BLaER1 (cell line): ENCODE measurements at regions not wholly inside any gene's neighbourhood (a gene's known extent, or its start where the extent isn't known, plus 50 kb on each side); places are given as distances from the start of the nearest gene placed in this dataset.
"Not testable (repeated sequence)": the region's sequence is repeated elsewhere in the genome, so short reads cannot be mapped to it uniquely, and the experiment has no call there.

ENCODE experiments used
- H3K27ac ChIP-seq: shearing (Covaris generic); formaldehyde crosslinking; 2 replicates; pipeline ENCODE4 v1.8.1; 2022
- H3K27me3 ChIP-seq: shearing (Covaris generic); formaldehyde crosslinking; 2 replicates; pipeline ENCODE4 v1.8.1; 2022
- H3K36me3 ChIP-seq: shearing (Covaris generic); formaldehyde crosslinking; 2 replicates; pipeline ENCODE4 v1.8.1; 2022
- H3K4me1 ChIP-seq: shearing (Covaris generic); formaldehyde crosslinking; 2 replicates; pipeline ENCODE4 v1.8.1; 2022
- H3K4me2 ChIP-seq: shearing (Covaris generic); formaldehyde crosslinking; 2 replicates; pipeline ENCODE4 v1.8.1; 2022
- H3K4me3 ChIP-seq: shearing (Covaris generic); formaldehyde crosslinking; 2 replicates; pipeline ENCODE4 v1.8.1; 2022
- H3K9ac ChIP-seq: shearing (Covaris generic); formaldehyde crosslinking; 2 replicates; pipeline ENCODE4 v1.8.1; 2022
- H3K9me3 ChIP-seq: shearing (Covaris generic); formaldehyde crosslinking; 2 replicates; pipeline ENCODE4 v1.8.1; 2022
- H4K20me1 ChIP-seq: shearing (Covaris generic); formaldehyde crosslinking; 2 replicates; pipeline ENCODE4 v1.8.1; 2022
- Cebpa-rat ChIP-seq: shearing (Covaris generic); IDR thresholded peaks from 2 replicates; pipeline ENCODE4 v1.8.1; 2022

- H3K4me2 ChIP-seq: no peak overlapping the region
- H3K27me3 ChIP-seq: no peaks in the 10 kb centered on the region
- no peak overlapping the region for H3K9ac ChIP-seq
- H3K36me3 ChIP-seq: no peaks in the 10 kb centered on the region
- no peak overlapping the region for H3K4me3 ChIP-seq
- no peaks in the 10 kb centered on the region for H4K20me1 ChIP-seq
- no peaks in the 10 kb centered on the region for H3K4me1 ChIP-seq
- no peak for TF ChIP-seq Cebpa-rat
- H3K27ac ChIP-seq: no peak overlapping the region
- no peaks in the 10 kb centered on the region for H3K9me3 ChIP-seq
Observed at GRCh38 chr4:144409525-144409924, 236.4 kb upstream of the HHIP start.

- Histone ChIP-seq H4K20me1 (no peaks in the 10 kb centered on the region), H3K4me3 (no peak overlapping the region), H3K27ac (no peak overlapping the region), H3K36me3 (no peaks in the 10 kb centered on the region), H3K4me1 (no peaks in the 10 kb centered on the region), H3K9ac (no peak overlapping the region), H3K9me3 (no peaks in the 10 kb centered on the region), H3K4me2 (no peak overlapping the region), H3K27me3 (no peaks in the 10 kb centered on the region)
- no peak for TF ChIP-seq Cebpa-rat
Observed at GRCh38 chr4:144410230-144410783, 235.6 kb upstream of the HHIP start.

GRCh38 chr4:144411119-144411518 is 234.8 kb upstream of the HHIP start:
- no peak overlapping the region for H3K27ac ChIP-seq
- no peak overlapping the region for H3K9ac ChIP-seq
- no peaks in the 10 kb centered on the region for H3K27me3 ChIP-seq
- no peak overlapping the region for H3K4me3 ChIP-seq
- no peaks in the 10 kb centered on the region for H3K36me3 ChIP-seq
- TF ChIP-seq Cebpa-rat: no peak
- no peak overlapping the region for H3K4me2 ChIP-seq
- no peaks in the 10 kb centered on the region for H3K9me3 ChIP-seq
- no peaks in the 10 kb centered on the region for H4K20me1 ChIP-seq
- H3K4me1 ChIP-seq: no peaks in the 10 kb centered on the region

- H3K9ac ChIP-seq: no peak overlapping the region
- H4K20me1 ChIP-seq: no peaks in the 10 kb centered on the region
- TF ChIP-seq Cebpa-rat: no peak
- H3K27me3 ChIP-seq: no peaks in the 10 kb centered on the region
- H3K4me2 ChIP-seq: no peak overlapping the region
- no peak overlapping the region for H3K4me3 ChIP-seq
- H3K27ac ChIP-seq: no peak overlapping the region
- no peaks in the 10 kb centered on the region for H3K9me3 ChIP-seq
- no peaks in the 10 kb centered on the region for H3K4me1 ChIP-seq
- no peaks in the 10 kb centered on the region for H3K36me3 ChIP-seq
Observed at GRCh38 chr4:144411700-144412099, 234.3 kb upstream of the HHIP start.

- Histone ChIP-seq H3K9ac (no peak overlapping the region), H4K20me1 (no peaks in the 10 kb centered on the region)
- TF ChIP-seq Cebpa-rat: no peak
Observed at GRCh38 chr4:144421056-144421455, 224.9 kb upstream of the HHIP start.

GRCh38 chr4:144421839-144422565 is 224.0 kb upstream of the HHIP start:
- no peaks in the 10 kb centered on the region for H3K27me3 ChIP-seq
- TF ChIP-seq Cebpa-rat: no peak; the same call in 1 of the 2 replicates
- H3K36me3 ChIP-seq: no peaks in the 10 kb centered on the region
- H3K27ac ChIP-seq: no peak overlapping the region
- H3K4me3 ChIP-seq: no peak overlapping the region
- H3K4me2 ChIP-seq: no peak overlapping the region
- no peak overlapping the region for H3K9ac ChIP-seq
- H3K9me3 ChIP-seq: no peaks in the 10 kb centered on the region
- H4K20me1 ChIP-seq: no peaks in the 10 kb centered on the region
- H3K4me1 ChIP-seq: no peaks in the 10 kb centered on the region

More at GRCh38 chr4:144421056-144421455, 224.9 kb upstream of the HHIP start:
- Histone ChIP-seq H3K27me3 (no peaks in the 10 kb centered on the region), H3K4me3 (no peak overlapping the region), H3K4me2 (no peak overlapping the region), H3K4me1 (no peaks in the 10 kb centered on the region), H3K36me3 (no peaks in the 10 kb centered on the region), H3K9me3 (no peaks in the 10 kb centered on the region), H3K27ac (no peak overlapping the region)

- H3K27me3 ChIP-seq: no peaks in the 10 kb centered on the region
- no peaks in the 10 kb centered on the region for H3K4me1 ChIP-seq
- no peaks in the 10 kb centered on the region for H4K20me1 ChIP-seq
- no peak overlapping the region for H3K27ac ChIP-seq
- no peak overlapping the region for H3K9ac ChIP-seq
- H3K4me2 ChIP-seq: no peak overlapping the region
- no peaks in the 10 kb centered on the region for H3K36me3 ChIP-seq
- H3K9me3 ChIP-seq: no peaks in the 10 kb centered on the region
- no peak overlapping the region for H3K4me3 ChIP-seq
- TF ChIP-seq Cebpa-rat: no peak
Observed at GRCh38 chr4:144423930-144424329, 222.0 kb upstream of the HHIP start.

GRCh38 chr4:144426023-144426422 is 219.9 kb upstream of the HHIP start:
- H3K4me3 ChIP-seq, H3K4me1 ChIP-seq, H3K9me3 ChIP-seq, H3K4me2 ChIP-seq, H4K20me1 ChIP-seq, H3K9ac ChIP-seq, H3K36me3 ChIP-seq, H3K27ac ChIP-seq, H3K27me3 ChIP-seq: not testable (repeated sequence)

- H3K9ac ChIP-seq: no peak overlapping the region
- H3K9me3 ChIP-seq: no peaks in the 10 kb centered on the region; the same call in 1 of the 2 replicates
- no peak overlapping the region for H3K27ac ChIP-seq
- no peak overlapping the region for H3K4me3 ChIP-seq
- no peak overlapping the region for H3K4me2 ChIP-seq
- TF ChIP-seq Cebpa-rat: no peak
- H3K27me3 ChIP-seq: no peaks in the 10 kb centered on the region
- H3K36me3 ChIP-seq: no peaks in the 10 kb centered on the region
- H4K20me1 ChIP-seq: no peaks in the 10 kb centered on the region
- no peaks in the 10 kb centered on the region for H3K4me1 ChIP-seq
Observed at GRCh38 chr4:144442713-144443112, 203.2 kb upstream of the HHIP start.

- no peaks in the 10 kb centered on the region for H3K9me3 ChIP-seq
- no peak overlapping the region for H3K9ac ChIP-seq
- no peaks in the 10 kb centered on the region for H4K20me1 ChIP-seq
- H3K27me3 ChIP-seq: no peaks in the 10 kb centered on the region
- no peak overlapping the region for H3K27ac ChIP-seq
- no peak overlapping the region for H3K4me2 ChIP-seq
- H3K4me1 ChIP-seq: peaks cover 8% of the 10 kb centered on the region; the same call in 1 of the 2 replicates
- no peak overlapping the region for H3K4me3 ChIP-seq
- no peaks in the 10 kb centered on the region for H3K36me3 ChIP-seq
- TF ChIP-seq Cebpa-rat: no peak
Observed at GRCh38 chr4:144449611-144450010, 196.3 kb upstream of the HHIP start.
